Natural killer cell treated with Interleukin-12 subunit alpha and Interleukin-12 subunit beta and Interleukin-15 and Interleukin-18, amount 100 ng/mL, for 72 hours (primary cell): ENCODE measurements at regions not wholly inside any gene's neighbourhood (a gene's known extent, or its start where the extent isn't known, plus 50 kb on each side); places are given as distances from the start of the nearest gene placed in this dataset.

Experiments
- ATAC-seq, 2 donors: fragments of 150-1000 bp; cut with Tn5 transposase in 1 of 2; sonication (Bioruptor Pico), chemical (Tn5 transposase) in 1 of 2; 2 replicates each; pipeline ENCODE4 v1.10.0; 2021
- DNase-seq: peaks from one replicate; pipeline ENCODE4 v3.0.0; 2022; ENCODE audit warnings: low spot score
- H3K27ac Mint-ChIP-seq, 2 donors: 1 replicate in 1 of 2; 2 replicates in 1 of 2; pipeline ENCODE4 v1.8.0; 2022; ENCODE audit warnings: mixed read lengths in 2 of 2, mild to moderate bottlenecking in 1 of 2, moderate library complexity in 1 of 2
- H3K27me3 Mint-ChIP-seq, 2 donors: 1 replicate in 1 of 2; 2 replicates in 1 of 2; pipeline ENCODE4 v1.8.0; 2022; ENCODE audit warnings: mixed read lengths in 2 of 2
- H3K36me3 Mint-ChIP-seq: one replicate; pipeline ENCODE4 v1.8.0; 2022; ENCODE audit warnings: mixed read lengths
- H3K4me1 Mint-ChIP-seq, 2 donors: 1 replicate in 1 of 2; 2 replicates in 1 of 2; pipeline ENCODE4 v1.8.0; 2022; ENCODE audit warnings: low read depth in 2 of 2, mixed read lengths in 2 of 2, mild to moderate bottlenecking in 1 of 2
- H3K4me3 Mint-ChIP-seq: one replicate; pipeline ENCODE4 v1.8.0; 2022; ENCODE audit warnings: mixed read lengths
- H3K9me3 Mint-ChIP-seq: 2 replicates; pipeline ENCODE4 v1.8.0; 2022; ENCODE audit warnings: mixed read lengths

- DNase-seq (no peak), ATAC-seq (no peak)
- Mint-ChIP-seq H3K4me3 (no peak overlapping the region), H3K36me3 (no peaks in the 10 kb centered on the region), H3K27ac (no peak overlapping the region), H3K4me1 (no peaks in the 10 kb centered on the region), H3K27me3 (no peaks in the 10 kb centered on the region), H3K9me3 (peaks cover 4% of the 10 kb centered on the region)
Observed at GRCh38 chr4:124209626-124210025, 502.9 kb downstream of the ANKRD50 start.

GRCh38 chr4:124210746-124211145 is 501.8 kb downstream of the ANKRD50 start:
- Mint-ChIP-seq H3K27me3 (no peaks in the 10 kb centered on the region), H3K4me3 (no peak overlapping the region), H3K4me1 (no peaks in the 10 kb centered on the region), H3K36me3 (no peaks in the 10 kb centered on the region), H3K27ac (no peak overlapping the region), H3K9me3 (peaks cover 12% of the 10 kb centered on the region)
- DNase-seq (no peak), ATAC-seq (no peak)

GRCh38 chr4:124212815-124213630 is 499.5 kb downstream of the ANKRD50 start:
- DNase-seq (no peak), ATAC-seq (no peak)
- H3K4me3 Mint-ChIP-seq, result no peak overlapping the region
- peaks cover 12% of the 10 kb centered on the region for H3K9me3 Mint-ChIP-seq
- no peaks in the 10 kb centered on the region for H3K4me1 Mint-ChIP-seq
- no peaks in the 10 kb centered on the region for H3K27me3 Mint-ChIP-seq
- H3K36me3 Mint-ChIP-seq, result no peaks in the 10 kb centered on the region
- H3K27ac Mint-ChIP-seq, result no peak overlapping the region

- H3K9me3 Mint-ChIP-seq, result peaks cover 8% of the 10 kb centered on the region
- ATAC-seq (no peak), DNase-seq (no peak)
- H3K36me3 Mint-ChIP-seq, result no peaks in the 10 kb centered on the region
- H3K4me1 Mint-ChIP-seq, result no peaks in the 10 kb centered on the region
- no peak overlapping the region for H3K4me3 Mint-ChIP-seq
- no peak overlapping the region for H3K27ac Mint-ChIP-seq
- no peaks in the 10 kb centered on the region for H3K27me3 Mint-ChIP-seq
Observed at GRCh38 chr4:124219389-124219788, 493.1 kb downstream of the ANKRD50 start.

GRCh38 chr4:124224256-124224655 is 488.3 kb downstream of the ANKRD50 start:
- Mint-ChIP-seq H3K4me1 (no peaks in the 10 kb centered on the region), H3K4me3 (no peak overlapping the region)
- no peak for ATAC-seq

GRCh38 chr4:124227981-124228380 is 484.6 kb downstream of the ANKRD50 start:
- DNase-seq (no peak), ATAC-seq (no peak)
- Mint-ChIP-seq H3K4me1 (no peaks in the 10 kb centered on the region), H3K36me3 (no peaks in the 10 kb centered on the region), H3K9me3 (peaks cover 10% of the 10 kb centered on the region), H3K4me3 (no peak overlapping the region), H3K27me3 (no peaks in the 10 kb centered on the region), H3K27ac (no peak overlapping the region)

More at GRCh38 chr4:124224256-124224655, 488.3 kb downstream of the ANKRD50 start:
- Mint-ChIP-seq H3K27ac (no peak overlapping the region), H3K36me3 (no peaks in the 10 kb centered on the region), H3K27me3 (no peaks in the 10 kb centered on the region), H3K9me3 (peaks cover 6% of the 10 kb centered on the region)
- DNase-seq, result no peak

- DNase-seq (no peak), ATAC-seq (no peak)
- H3K4me1 Mint-ChIP-seq, result no peaks in the 10 kb centered on the region
- H3K27me3 Mint-ChIP-seq, result no peaks in the 10 kb centered on the region
- H3K36me3 Mint-ChIP-seq, result no peaks in the 10 kb centered on the region
- peaks cover 11% of the 10 kb centered on the region for H3K9me3 Mint-ChIP-seq
- no peak overlapping the region for H3K4me3 Mint-ChIP-seq
- no peak overlapping the region for H3K27ac Mint-ChIP-seq
Observed at GRCh38 chr4:124230268-124230667, 482.3 kb downstream of the ANKRD50 start.

GRCh38 chr4:124234771-124235170 is 477.8 kb downstream of the ANKRD50 start:
- no peaks in the 10 kb centered on the region for H3K36me3 Mint-ChIP-seq
- ATAC-seq, result no peak
- no peak for DNase-seq
- H3K4me1 Mint-ChIP-seq, result no peaks in the 10 kb centered on the region
- H3K27ac Mint-ChIP-seq, result no peak overlapping the region
- no peak overlapping the region for H3K4me3 Mint-ChIP-seq
- H3K9me3 Mint-ChIP-seq, result peaks cover 11% of the 10 kb centered on the region
- H3K27me3 Mint-ChIP-seq, result no peaks in the 10 kb centered on the region

- no peak for DNase-seq
- Mint-ChIP-seq H3K4me1 (no peaks in the 10 kb centered on the region), H3K27me3 (no peaks in the 10 kb centered on the region), H3K4me3 (no peak overlapping the region), H3K27ac (no peak overlapping the region), H3K36me3 (peaks cover 5% of the 10 kb centered on the region), H3K9me3 (peaks cover 9% of the 10 kb centered on the region)
- peak in 1 of 2 donors; percentile 53 for ATAC-seq
Observed at GRCh38 chr4:124243671-124244366, 468.7 kb downstream of the ANKRD50 start.

- Mint-ChIP-seq H3K4me1 (no peaks in the 10 kb centered on the region), H3K4me3 (no peak overlapping the region), H3K36me3 (no peaks in the 10 kb centered on the region), H3K27me3 (no peaks in the 10 kb centered on the region), H3K27ac (no peak overlapping the region), H3K9me3 (no peaks in the 10 kb centered on the region)
- DNase-seq, result no peak
- ATAC-seq, result no peak
Observed at GRCh38 chr4:124253080-124253479, 459.5 kb downstream of the ANKRD50 start.

- no peak overlapping the region for H3K4me3 Mint-ChIP-seq
- ATAC-seq, result peak in 1 of 2 donors; percentile 60
- no peak for DNase-seq
- peaks cover 0 to 6% of the 10 kb centered on the region in 2 donors for H3K27me3 Mint-ChIP-seq
- no peaks in the 10 kb centered on the region for H3K36me3 Mint-ChIP-seq
- H3K9me3 Mint-ChIP-seq, result no peaks in the 10 kb centered on the region
- no peak overlapping the region for H3K27ac Mint-ChIP-seq
- H3K4me1 Mint-ChIP-seq, result no peaks in the 10 kb centered on the region
Observed at GRCh38 chr4:124262211-124263179, 450.0 kb downstream of the ANKRD50 start.

GRCh38 chr4:124265701-124266100 is 446.8 kb downstream of the ANKRD50 start:
- DNase-seq, result no peak
- Mint-ChIP-seq H3K9me3 (no peaks in the 10 kb centered on the region), H3K36me3 (no peaks in the 10 kb centered on the region), H3K4me3 (no peak overlapping the region), H3K27ac (no peak overlapping the region), H3K27me3 (peaks cover 0 to 6% of the 10 kb centered on the region in 2 donors), H3K4me1 (no peaks in the 10 kb centered on the region)
- no peak for ATAC-seq

- Mint-ChIP-seq H3K9me3 (no peaks in the 10 kb centered on the region), H3K27ac (no peak overlapping the region), H3K4me3 (no peak overlapping the region), H3K27me3 (peaks cover 0 to 6% of the 10 kb centered on the region in 2 donors), H3K4me1 (no peaks in the 10 kb centered on the region), H3K36me3 (no peaks in the 10 kb centered on the region)
- ATAC-seq (no peak), DNase-seq (no peak)
Observed at GRCh38 chr4:124266721-124267120, 445.8 kb downstream of the ANKRD50 start.
